Fibroblast of mammary gland (primary cell): ENCODE measurements at regions not wholly inside any gene's neighbourhood (a gene's known extent, or its start where the extent isn't known, plus 50 kb on each side); places are given as distances from the start of the nearest gene placed in this dataset.

Source experiments
- DNase-seq: peaks from one replicate; pipeline ENCODE4 v3.0.0-alpha.2; 2010; ENCODE audit warnings: low read depth
- H3K4me3 ChIP-seq: 2 replicates; pipeline ENCODE4 v1.5.1; 2011; ENCODE audit warnings: low read depth, mild to moderate bottlenecking, low read length, moderate library complexity; ENCODE audit not compliant: control insufficient read depth
- TF ChIP-seq, protein P1 (sequence below): conservative IDR thresholded peaks from 2 replicates; pipeline ENCODE4 v1.5.1; 2011; ENCODE audit warnings: low read depth, low read length, inconsistent platforms; ENCODE audit not compliant: control insufficient read depth, insufficient read depth

DNA sequence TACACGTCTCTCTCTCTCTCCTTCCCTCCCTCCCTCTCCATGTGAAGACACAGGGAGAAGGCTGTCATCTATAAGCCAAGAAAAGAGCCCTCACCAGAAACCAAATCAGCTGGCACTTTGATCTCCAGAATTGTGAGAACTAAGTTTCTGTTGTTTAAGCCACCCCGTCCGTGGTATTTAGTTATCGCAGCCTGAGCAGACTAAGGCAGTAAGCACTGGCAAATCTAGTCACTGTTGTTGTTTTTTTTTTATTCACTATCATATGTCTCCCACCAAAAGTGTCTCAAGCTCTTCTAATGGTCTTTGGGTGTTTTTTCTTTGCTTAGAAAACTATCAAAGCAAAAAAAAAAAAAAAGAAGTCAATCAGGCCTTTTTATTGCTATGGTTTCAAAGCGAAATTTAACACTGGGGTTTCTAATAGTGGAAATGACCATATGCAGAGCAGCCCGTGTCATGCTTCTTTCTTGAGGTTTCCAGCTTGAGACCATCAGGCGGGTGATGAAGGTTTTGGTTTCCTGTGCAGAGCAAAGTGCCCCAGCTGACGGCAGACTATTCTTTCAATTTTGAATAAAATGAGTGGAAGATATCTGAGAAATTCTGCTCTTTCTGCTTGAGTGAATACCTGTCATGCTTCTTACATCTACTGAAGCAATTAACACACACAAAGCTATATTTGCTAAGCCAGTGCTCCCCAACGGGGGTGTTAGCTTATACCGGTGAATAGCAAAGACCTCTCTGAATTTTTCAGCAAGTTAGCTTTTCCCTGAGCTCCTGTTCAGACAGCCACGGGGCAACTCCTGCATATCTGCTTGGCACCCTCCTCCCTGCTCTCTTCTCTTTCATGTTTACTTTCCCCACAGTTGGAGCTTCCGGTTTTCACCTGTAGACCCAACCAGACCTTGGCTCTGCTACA lies 394.1 kb upstream of the ATP5MC3 start:
- DNase-seq, result no peak
- TF ChIP-seq, protein P1, sequence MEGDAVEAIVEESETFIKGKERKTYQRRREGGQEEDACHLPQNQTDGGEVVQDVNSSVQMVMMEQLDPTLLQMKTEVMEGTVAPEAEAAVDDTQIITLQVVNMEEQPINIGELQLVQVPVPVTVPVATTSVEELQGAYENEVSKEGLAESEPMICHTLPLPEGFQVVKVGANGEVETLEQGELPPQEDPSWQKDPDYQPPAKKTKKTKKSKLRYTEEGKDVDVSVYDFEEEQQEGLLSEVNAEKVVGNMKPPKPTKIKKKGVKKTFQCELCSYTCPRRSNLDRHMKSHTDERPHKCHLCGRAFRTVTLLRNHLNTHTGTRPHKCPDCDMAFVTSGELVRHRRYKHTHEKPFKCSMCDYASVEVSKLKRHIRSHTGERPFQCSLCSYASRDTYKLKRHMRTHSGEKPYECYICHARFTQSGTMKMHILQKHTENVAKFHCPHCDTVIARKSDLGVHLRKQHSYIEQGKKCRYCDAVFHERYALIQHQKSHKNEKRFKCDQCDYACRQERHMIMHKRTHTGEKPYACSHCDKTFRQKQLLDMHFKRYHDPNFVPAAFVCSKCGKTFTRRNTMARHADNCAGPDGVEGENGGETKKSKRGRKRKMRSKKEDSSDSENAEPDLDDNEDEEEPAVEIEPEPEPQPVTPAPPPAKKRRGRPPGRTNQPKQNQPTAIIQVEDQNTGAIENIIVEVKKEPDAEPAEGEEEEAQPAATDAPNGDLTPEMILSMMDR, result no peak
- H3K4me3 ChIP-seq, result no peak overlapping the region

DNA sequence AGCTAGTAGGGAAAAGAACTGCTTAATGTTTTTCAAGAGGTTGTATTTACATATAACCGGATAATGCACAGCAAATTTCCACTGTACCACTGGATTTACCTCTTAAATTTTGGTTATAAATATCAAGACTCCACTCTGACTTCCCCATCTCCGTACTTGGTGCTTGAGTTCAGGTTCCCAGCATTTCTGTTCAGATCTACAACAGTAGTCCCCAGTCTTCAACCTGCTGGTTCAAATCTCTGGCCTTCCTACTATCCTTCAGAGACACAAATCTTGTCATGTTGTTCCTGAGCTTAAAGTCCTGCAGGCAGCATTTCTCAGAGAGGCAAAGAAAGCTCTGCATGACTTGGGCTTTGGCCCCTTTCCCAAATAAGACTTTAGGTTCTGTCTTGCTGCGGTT lies 392.6 kb upstream of the ATP5MC3 start:
- TF ChIP-seq, protein P1, result no peak
- DNase-seq, result no peak
- no peak overlapping the region for H3K4me3 ChIP-seq

DNA sequence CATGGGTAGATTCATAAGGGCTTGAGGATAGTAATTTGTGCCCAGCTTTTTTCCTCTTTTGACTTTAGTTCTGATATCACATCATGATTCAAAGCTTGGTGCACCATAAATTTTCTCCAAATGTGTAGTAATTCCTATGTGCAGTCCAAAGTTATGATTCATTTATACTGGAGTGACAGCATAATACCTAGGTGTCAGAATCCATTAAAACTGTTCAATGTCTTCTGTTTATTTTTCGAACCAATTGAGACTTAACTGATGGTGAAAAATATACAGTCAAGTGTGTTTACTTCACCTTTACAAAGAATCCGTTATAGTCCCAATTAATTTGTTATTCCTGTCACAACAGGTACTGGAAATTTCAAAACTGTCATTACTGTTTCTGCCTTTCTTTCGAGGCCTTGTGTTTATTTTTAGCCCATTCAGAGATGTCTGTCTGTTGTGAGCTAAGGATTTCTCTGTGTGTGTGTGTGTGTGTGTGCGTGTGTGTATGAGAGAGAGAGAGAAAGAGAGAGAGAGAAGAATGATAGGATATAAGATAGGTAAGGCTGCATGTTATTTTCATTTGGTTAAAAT lies 389.7 kb upstream of the ATP5MC3 start:
- H3K4me3 ChIP-seq, result no peak overlapping the region
- TF ChIP-seq, protein P1, result no peak
- no peak for DNase-seq

DNA sequence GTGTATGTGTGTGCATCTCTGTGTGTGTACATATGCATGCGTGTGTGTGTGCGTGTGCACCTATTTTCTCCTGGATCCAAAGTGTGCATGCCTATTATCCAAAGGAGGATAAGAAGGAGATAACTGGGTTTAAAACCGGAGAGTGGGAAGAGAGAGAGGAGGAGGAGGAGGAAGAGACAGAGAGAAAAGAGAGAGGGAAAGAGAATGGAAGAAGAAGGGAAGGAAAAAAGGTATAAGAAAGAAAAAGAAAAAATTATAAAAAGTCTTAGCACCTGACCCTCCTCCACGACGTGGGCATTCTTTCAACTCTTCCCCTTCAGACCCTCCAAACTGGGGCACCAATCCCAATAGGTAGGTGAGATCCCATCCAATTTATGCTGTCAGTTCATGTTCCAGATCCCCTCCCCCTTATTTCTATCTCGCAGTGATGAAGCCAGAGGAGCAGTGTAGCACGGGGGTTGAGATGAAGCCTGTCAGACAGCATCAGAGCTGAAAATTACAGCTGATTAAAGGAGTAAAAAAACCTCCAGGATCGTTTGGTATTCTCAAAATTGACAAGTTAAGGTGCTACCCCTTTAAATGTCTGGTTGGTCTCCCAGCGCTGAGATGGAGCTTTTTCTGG lies 386.7 kb upstream of the ATP5MC3 start:
- TF ChIP-seq, protein P1, result no peak
- no peak for DNase-seq
- H3K4me3 ChIP-seq, result no peak overlapping the region

DNA sequence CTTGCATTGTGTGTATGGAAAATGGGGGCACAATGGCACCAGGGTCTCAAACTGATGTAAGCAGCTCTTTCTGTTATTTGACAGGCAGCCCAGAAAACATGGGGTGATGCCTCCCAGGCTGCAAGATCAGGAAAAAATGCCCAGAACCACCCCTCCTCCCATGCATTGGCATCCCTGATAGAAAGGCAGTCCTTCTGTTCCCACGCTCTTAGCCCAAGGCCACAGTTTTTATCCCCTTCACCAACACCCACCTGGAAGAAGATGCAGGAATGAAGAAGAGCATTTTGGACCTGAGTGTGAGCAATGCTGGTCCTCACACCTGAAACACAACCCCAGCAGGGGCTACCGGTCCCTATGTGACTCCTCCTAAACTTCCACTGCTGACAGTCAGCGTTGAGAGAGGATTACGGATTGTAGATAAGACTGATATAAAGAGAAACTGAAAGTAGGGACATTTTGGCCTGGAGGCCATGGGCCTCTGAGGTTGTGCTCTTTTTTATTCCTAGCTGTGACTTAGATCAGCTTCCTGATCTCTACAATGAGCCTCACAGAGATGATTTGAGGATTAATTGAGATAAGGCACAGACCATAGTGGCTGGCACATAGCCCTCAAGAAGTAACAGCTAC lies 386.0 kb upstream of the ATP5MC3 start:
- DNase-seq, result no peak
- TF ChIP-seq, protein P1, result no peak

DNA sequence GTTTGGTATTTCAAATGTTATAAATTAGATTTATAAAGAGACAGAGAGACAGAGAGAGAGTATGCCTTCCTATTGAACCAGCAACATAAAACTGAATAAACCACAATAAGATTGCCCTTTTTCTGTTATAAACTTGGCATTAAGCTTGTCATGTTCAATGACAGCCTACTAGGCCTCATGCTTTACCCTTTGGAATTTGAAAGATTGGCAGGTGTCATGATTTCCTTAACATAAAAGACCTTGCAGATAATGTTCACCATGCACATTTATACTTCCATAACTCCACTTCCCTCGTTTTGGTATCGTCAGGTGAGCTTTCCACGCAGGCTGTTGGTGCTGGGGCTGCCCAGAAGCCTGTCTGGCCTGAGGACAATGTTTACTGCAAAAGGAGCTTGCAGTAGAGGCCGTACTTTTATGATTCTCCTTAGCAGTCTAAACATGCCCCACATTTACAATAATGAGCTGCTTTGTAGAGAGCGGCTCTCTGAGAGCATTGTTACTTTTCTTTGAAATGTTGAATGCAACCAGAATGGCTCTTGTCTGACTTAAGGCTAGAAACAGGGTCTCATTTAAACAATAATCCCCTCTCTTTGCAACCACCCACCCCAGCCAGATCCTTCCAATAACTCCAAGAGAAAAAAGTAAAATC lies 379.1 kb upstream of the ATP5MC3 start:
- no peak overlapping the region for H3K4me3 ChIP-seq
- TF ChIP-seq, protein P1, result no peak
- no peak for DNase-seq

More for the DNA sequence above, 386.0 kb upstream of the ATP5MC3 start:
- H3K4me3 ChIP-seq, result no peak overlapping the region
